ENCODE measurements at regions not wholly inside any gene's neighbourhood (a gene's known extent, or its start where the extent isn't known, plus 50 kb on each side); places are given as distances from the start of the nearest gene placed in this dataset.

GRCh38 chr4:38325629-38325913 lies 338.4 kb upstream of the KLF3 start:
- Histone ChIP-seq H3K4me1 (peaks cover 0 to 7% (median 0%) of the 10 kb centered on the region in 4 donors), H3K27ac (no peak overlapping the region), H3K36me3 (no peaks in the 10 kb centered on the region), H3K9me3 (no peaks in the 10 kb centered on the region), H3K27me3 (no peaks in the 10 kb centered on the region), H3K4me3 (no peak overlapping the region)
- intact Hi-C loops (cut with DNase I; ENCODE audit: low total_unique reads) (no loop called here), in situ Hi-C loops (cut with MboI; ENCODE audit: low pct_ligation_motif_present in 1 of 4, low pct_unique_long_range_greater_than_20kb in 1 of 4, low sequenced_read_pairs in 3 of 4) (loop anchor here in 1 of 4 donors (10.0 kb wide), 1 partner anchor 349 kb away; no protein-coding TSS in a partner anchor)
- TF ChIP-seq EP300 (IDR thresholded peaks at IDR 0.05; ENCODE audit: low read depth) = no peak
- no peak for TF ChIP-seq CTCF (IDR thresholded peaks at IDR 0.05)
- no peak for TF ChIP-seq POLR2AphosphoS5 (IDR thresholded peaks at IDR 0.05)
- no peak for TF ChIP-seq POLR2A (IDR thresholded peaks at IDR 0.05)
- DNase-seq = no peak
- 98 to 100% methylated on average over 1 to 2 of the region's 2 CpGs for WGBS, 2 donors (ENCODE audit: low coverage in 1 of 2)

- H3K27me3 ChIP-seq = no peaks in the 10 kb centered on the region
- TF ChIP-seq EP300 (IDR thresholded peaks at IDR 0.05; ENCODE audit: low read depth) (no peak), POLR2AphosphoS5 (IDR thresholded peaks at IDR 0.05) (no peak), CTCF (IDR thresholded peaks at IDR 0.05) (no peak), POLR2A (IDR thresholded peaks at IDR 0.05) (no peak)
- in situ Hi-C loops (cut with MboI; ENCODE audit: low pct_ligation_motif_present in 1 of 4, low pct_unique_long_range_greater_than_20kb in 1 of 4, low sequenced_read_pairs in 3 of 4) = loop anchor here in 1 of 4 donors (10.0 kb wide), 1 partner anchor 348 kb away; no protein-coding TSS in a partner anchor
- H3K4me1 ChIP-seq = peaks cover 0 to 5% (median 0%) of the 10 kb centered on the region in 4 donors
- WGBS, 2 donors (ENCODE audit: low coverage in 1 of 2) = 100% methylated on average over 1 to 3 of the region's 3 CpGs
- no peaks in the 10 kb centered on the region for H3K36me3 ChIP-seq
- H3K9me3 ChIP-seq = no peaks in the 10 kb centered on the region
- no peak for DNase-seq
- intact Hi-C loops (cut with DNase I; ENCODE audit: low total_unique reads) = no loop called here
- no peak overlapping the region for H3K4me3 ChIP-seq
- H3K27ac ChIP-seq = no peak overlapping the region
Measured at GRCh38 chr4:38326499-38326898, 337.5 kb upstream of the KLF3 start.

- H3K36me3 ChIP-seq = no peaks in the 10 kb centered on the region
- H3K4me1 ChIP-seq = peaks cover 0 to 5% (median 0%) of the 10 kb centered on the region in 4 donors
- no peak overlapping the region for H3K4me3 ChIP-seq
- no peak for DNase-seq
- no peak overlapping the region for H3K27ac ChIP-seq
- no peaks in the 10 kb centered on the region for H3K27me3 ChIP-seq
- intact Hi-C loops (cut with DNase I; ENCODE audit: low total_unique reads) (no loop called here), in situ Hi-C loops (cut with MboI; ENCODE audit: low pct_ligation_motif_present in 1 of 4, low pct_unique_long_range_greater_than_20kb in 1 of 4, low sequenced_read_pairs in 3 of 4) (loop anchor here in 1 of 4 donors (10.0 kb wide), 1 partner anchor 348 kb away; no protein-coding TSS in a partner anchor)
- no peaks in the 10 kb centered on the region for H3K9me3 ChIP-seq
- TF ChIP-seq POLR2A (IDR thresholded peaks at IDR 0.05) (no peak), POLR2AphosphoS5 (IDR thresholded peaks at IDR 0.05) (no peak), EP300 (IDR thresholded peaks at IDR 0.05; ENCODE audit: low read depth) (no peak), CTCF (IDR thresholded peaks at IDR 0.05) (no peak)
Measured at GRCh38 chr4:38327174-38327573, 336.8 kb upstream of the KLF3 start.

GRCh38 chr4:38328989-38329729 lies 334.8 kb upstream of the KLF3 start:
- intact Hi-C loops (cut with DNase I; ENCODE audit: low total_unique reads) = no loop called here
- no peaks in the 10 kb centered on the region for H3K27me3 ChIP-seq
- peaks cover 0 to 5% (median 0%) of the 10 kb centered on the region in 4 donors for H3K4me1 ChIP-seq
- no peaks in the 10 kb centered on the region for H3K9me3 ChIP-seq
- H3K4me3 ChIP-seq = no peak overlapping the region
- TF ChIP-seq POLR2A (IDR thresholded peaks at IDR 0.05) (no peak), CTCF (IDR thresholded peaks at IDR 0.05) (no peak), POLR2AphosphoS5 (IDR thresholded peaks at IDR 0.05) (no peak), EP300 (IDR thresholded peaks at IDR 0.05; ENCODE audit: low read depth) (no peak)
- no peak for DNase-seq
- in situ Hi-C loops (cut with MboI; ENCODE audit: low pct_ligation_motif_present in 1 of 4, low pct_unique_long_range_greater_than_20kb in 1 of 4, low sequenced_read_pairs in 3 of 4) = loop anchor here in 1 of 4 donors (10.0 kb wide), 1 partner anchor 346 kb away; no protein-coding TSS in a partner anchor
- no peaks in the 10 kb centered on the region for H3K36me3 ChIP-seq
- no peak overlapping the region for H3K27ac ChIP-seq
- 56 to 59% methylated on average over 6 to 8 of the region's 8 CpGs for WGBS, 2 donors (ENCODE audit: low coverage in 1 of 2)
